GM12864 (cell line): ENCODE measurements at regions not wholly inside any gene's neighbourhood (a gene's known extent, or its start where the extent isn't known, plus 50 kb on each side); places are given as distances from the start of the nearest gene placed in this dataset.
"Not testable (repeated sequence)": the region's sequence is repeated elsewhere in the genome, so short reads cannot be mapped to it uniquely, and the experiment has no call there.

Experiments
- DNase-seq: peaks from one replicate; pipeline ENCODE4 v3.0.0-alpha.2; 2011; ENCODE audit warnings: low read depth
- H3K4me3 ChIP-seq: 2 replicates; pipeline ENCODE4 v1.5.1; 2011; ENCODE audit warnings: mild to moderate bottlenecking, low read depth, low read length, control low read depth
- TF ChIP-seq, protein P1 (sequence below): IDR thresholded peaks from 2 replicates; pipeline ENCODE4 v1.5.1; 2011; ENCODE audit warnings: low read depth, mild to moderate bottlenecking, moderate library complexity, low read length, control low read depth, inconsistent platforms; ENCODE audit errors: missing control alignments

DNA sequence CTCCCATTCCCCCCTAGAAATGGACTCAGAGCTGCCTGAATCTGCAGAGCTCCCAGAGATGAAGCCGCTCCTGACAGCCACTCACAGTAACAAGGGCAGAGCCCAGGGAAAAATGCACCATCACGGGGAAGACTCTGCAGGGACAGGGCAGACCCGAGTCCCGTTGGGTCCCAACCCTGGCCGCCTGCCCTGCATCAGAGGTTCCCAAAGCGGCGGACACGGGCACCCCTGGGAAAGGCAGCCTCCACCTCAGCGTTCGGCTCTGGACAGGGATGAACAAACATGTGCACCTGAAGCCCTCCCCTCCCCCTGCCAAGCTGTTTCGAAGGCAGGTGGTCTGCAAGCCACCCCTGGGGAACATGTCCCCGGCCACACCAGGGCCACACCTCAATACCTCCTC is 320.4 kb downstream of the ADGRD1 start:
- DNase-seq = no peak
- TF ChIP-seq, protein P1, sequence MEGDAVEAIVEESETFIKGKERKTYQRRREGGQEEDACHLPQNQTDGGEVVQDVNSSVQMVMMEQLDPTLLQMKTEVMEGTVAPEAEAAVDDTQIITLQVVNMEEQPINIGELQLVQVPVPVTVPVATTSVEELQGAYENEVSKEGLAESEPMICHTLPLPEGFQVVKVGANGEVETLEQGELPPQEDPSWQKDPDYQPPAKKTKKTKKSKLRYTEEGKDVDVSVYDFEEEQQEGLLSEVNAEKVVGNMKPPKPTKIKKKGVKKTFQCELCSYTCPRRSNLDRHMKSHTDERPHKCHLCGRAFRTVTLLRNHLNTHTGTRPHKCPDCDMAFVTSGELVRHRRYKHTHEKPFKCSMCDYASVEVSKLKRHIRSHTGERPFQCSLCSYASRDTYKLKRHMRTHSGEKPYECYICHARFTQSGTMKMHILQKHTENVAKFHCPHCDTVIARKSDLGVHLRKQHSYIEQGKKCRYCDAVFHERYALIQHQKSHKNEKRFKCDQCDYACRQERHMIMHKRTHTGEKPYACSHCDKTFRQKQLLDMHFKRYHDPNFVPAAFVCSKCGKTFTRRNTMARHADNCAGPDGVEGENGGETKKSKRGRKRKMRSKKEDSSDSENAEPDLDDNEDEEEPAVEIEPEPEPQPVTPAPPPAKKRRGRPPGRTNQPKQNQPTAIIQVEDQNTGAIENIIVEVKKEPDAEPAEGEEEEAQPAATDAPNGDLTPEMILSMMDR = no peak
- H3K4me3 ChIP-seq = no peak overlapping the region

- TF ChIP-seq, protein P1 = no peak
These were observed 321.2 kb downstream of the ADGRD1 start for GRCh38 chr12:131274906-131275305.

GRCh38 chr12:131275824-131276223 is 322.1 kb downstream of the ADGRD1 start:
- no peak for DNase-seq
- TF ChIP-seq, protein P1 = no peak
- no peak overlapping the region for H3K4me3 ChIP-seq

More at GRCh38 chr12:131274906-131275305, 321.2 kb downstream of the ADGRD1 start:
- H3K4me3 ChIP-seq = no peak overlapping the region
- no peak for DNase-seq

- TF ChIP-seq, protein P1 = no peak
- no peak for DNase-seq
- no peak overlapping the region for H3K4me3 ChIP-seq
These were observed 322.9 kb downstream of the ADGRD1 start for GRCh38 chr12:131276501-131277185.

GRCh38 chr12:131277186-131278091 is 323.7 kb downstream of the ADGRD1 start:
- H3K4me3 ChIP-seq, DNase-seq: not testable (repeated sequence)

GRCh38 chr12:131278451-131279115 is 324.9 kb downstream of the ADGRD1 start:
- DNase-seq, H3K4me3 ChIP-seq: not testable (repeated sequence)

DNA sequence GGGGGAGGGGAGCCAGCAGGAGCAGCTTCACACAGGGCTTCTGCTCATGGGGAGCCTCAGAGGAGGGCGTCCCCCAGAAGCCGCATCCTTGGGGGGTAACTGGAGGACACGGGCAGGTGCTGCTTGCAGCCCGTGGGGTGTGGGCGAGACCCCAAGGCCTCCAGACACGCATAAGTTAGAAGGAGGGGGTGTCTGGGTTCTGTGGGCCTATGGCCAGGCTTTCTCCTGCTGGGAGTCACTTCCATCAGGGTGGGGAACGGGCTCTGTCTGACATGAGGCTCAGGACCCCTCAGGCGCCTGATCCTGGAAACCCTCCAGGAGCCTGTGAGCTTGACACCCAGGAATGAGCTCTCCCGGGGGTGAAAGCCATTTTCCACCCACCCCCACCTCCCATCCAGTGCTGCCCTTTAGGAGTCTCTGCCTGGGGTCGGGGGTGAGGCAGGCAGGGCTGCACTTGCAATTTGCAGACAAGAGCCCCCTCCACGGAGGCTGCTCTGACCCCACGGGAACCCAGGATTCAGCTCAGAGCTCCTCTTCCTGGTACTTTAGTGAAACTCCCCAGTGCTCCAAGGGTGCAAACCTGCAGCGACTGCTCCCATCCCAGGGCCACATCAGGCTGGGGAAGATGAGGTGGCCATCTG is 325.7 kb downstream of the ADGRD1 start:
- no peak for DNase-seq

More for the DNA sequence above, 325.7 kb downstream of the ADGRD1 start:
- H3K4me3 ChIP-seq = no peak overlapping the region
- TF ChIP-seq, protein P1 = no peak
